H9 (cell line): ENCODE measurements at regions not wholly inside any gene's neighbourhood (a gene's known extent, or its start where the extent isn't known, plus 50 kb on each side); places are given as distances from the start of the nearest gene placed in this dataset.

Experiments
- DNase-seq: peaks from one replicate; pipeline ENCODE4 v3.0.0-alpha.2; 2017
- H2AFZ ChIP-seq: one replicate; pipeline ENCODE4 v1.6.1; 2013; ENCODE audit warnings: mild to moderate bottlenecking, low read length, control low read depth, moderate library complexity
- H2AK5ac ChIP-seq: 2 replicates; pipeline ENCODE4 v1.6.1; 2013; ENCODE audit warnings: low read length, control low read depth, mixed read lengths; ENCODE audit not compliant: insufficient read length
- H2BK120ac ChIP-seq: one replicate; pipeline ENCODE4 v1.6.1; 2013; ENCODE audit warnings: low read depth, mild to moderate bottlenecking, low read length, control low read depth, inconsistent platforms; ENCODE audit not compliant: poor library complexity, severe bottlenecking
- H2BK12ac ChIP-seq: 2 replicates; pipeline ENCODE4 v1.6.1; 2013; ENCODE audit warnings: low read length, control low read depth, mixed read lengths, low read depth; ENCODE audit not compliant: insufficient read length
- H2BK15ac ChIP-seq: 2 replicates; pipeline ENCODE4 v1.6.1; 2013; ENCODE audit warnings: low read depth, low read length, control low read depth
- H2BK20ac ChIP-seq: one replicate; pipeline ENCODE4 v1.6.1; 2013; ENCODE audit warnings: low read depth, mild to moderate bottlenecking, low read length, control low read depth, inconsistent platforms; ENCODE audit not compliant: poor library complexity, severe bottlenecking
- H2BK5ac ChIP-seq: 2 replicates; pipeline ENCODE4 v1.6.1; 2013; ENCODE audit warnings: low read length, control low read depth, mixed read lengths; ENCODE audit not compliant: insufficient read length
- H3K14ac ChIP-seq: 2 replicates; pipeline ENCODE4 v1.6.1; 2013; ENCODE audit warnings: low read length, control low read depth; ENCODE audit not compliant: insufficient read depth
- H3K18ac ChIP-seq: 2 replicates; pipeline ENCODE4 v1.6.1; 2013; ENCODE audit warnings: low read depth, mild to moderate bottlenecking, mixed read lengths, low read length, control low read depth; ENCODE audit not compliant: insufficient read length
- H3K23ac ChIP-seq: 2 replicates; pipeline ENCODE4 v1.6.1; 2013; ENCODE audit warnings: low read length, control low read depth, mixed read lengths, low read depth; ENCODE audit not compliant: insufficient read length
- H3K23me2 ChIP-seq: 2 replicates; pipeline ENCODE4 v1.6.1; 2013; ENCODE audit warnings: low read depth, mild to moderate bottlenecking, mixed read lengths, low read length, control low read depth; ENCODE audit not compliant: insufficient read length, poor library complexity, severe bottlenecking
- H3K27ac ChIP-seq: 2 replicates; pipeline ENCODE4 v1.5.1; 2013; ENCODE audit warnings: low read length, control low read depth, mixed read lengths, low read depth; ENCODE audit not compliant: insufficient read length
- H3K27me3 ChIP-seq: 2 replicates; pipeline ENCODE4 v1.6.1; 2013; ENCODE audit warnings: low read length, control low read depth, inconsistent platforms; ENCODE audit not compliant: insufficient read depth
- H3K4ac ChIP-seq: 2 replicates; pipeline ENCODE4 v1.6.1; 2013; ENCODE audit warnings: low read depth, mild to moderate bottlenecking, control low read depth, inconsistent platforms, low read length, moderate library complexity
- H3K4me1 ChIP-seq: 2 replicates; pipeline ENCODE4 v1.6.1; 2013; ENCODE audit warnings: low read length, control low read depth, inconsistent platforms; ENCODE audit not compliant: insufficient read depth
- H3K4me2 ChIP-seq: 2 replicates; pipeline ENCODE4 v1.6.1; 2013; ENCODE audit warnings: low read length, control low read depth, mixed read lengths; ENCODE audit not compliant: insufficient read length, insufficient read depth
- H3K56ac ChIP-seq: 2 replicates; pipeline ENCODE4 v1.6.1; 2013; ENCODE audit warnings: low read depth, mild to moderate bottlenecking, mixed read lengths, low read length, control low read depth; ENCODE audit not compliant: insufficient read length
- H3K79me1 ChIP-seq: 2 replicates; pipeline ENCODE4 v1.6.1; 2013; ENCODE audit warnings: low read depth, mild to moderate bottlenecking, moderate library complexity, low read length, control low read depth, inconsistent platforms; ENCODE audit not compliant: insufficient read depth, poor library complexity, severe bottlenecking
- H3K79me2 ChIP-seq: 2 replicates; pipeline ENCODE4 v1.6.1; 2013; ENCODE audit warnings: low read length, control low read depth, inconsistent platforms; ENCODE audit not compliant: insufficient read depth
- H3K9ac ChIP-seq: 2 replicates; pipeline ENCODE4 v1.6.1; 2013; ENCODE audit warnings: low read length, control low read depth, mixed read lengths; ENCODE audit not compliant: insufficient read length; ENCODE audit errors: extremely low read depth
- H3K9me3 ChIP-seq: one replicate; pipeline ENCODE4 v1.6.1; 2013; ENCODE audit warnings: low read depth, low read length, inconsistent platforms; ENCODE audit not compliant: control insufficient read depth
- H3T11ph ChIP-seq: one replicate; pipeline ENCODE4 v1.6.1; 2013; ENCODE audit warnings: mild to moderate bottlenecking, low read length, control low read depth, inconsistent platforms
- H4K20me1 ChIP-seq: one replicate; pipeline ENCODE4 v1.6.1; 2013; ENCODE audit not compliant: control insufficient read depth, insufficient read length, insufficient read depth
- H4K5ac ChIP-seq: 2 replicates; pipeline ENCODE4 v1.6.1; 2013; ENCODE audit warnings: low read depth, mild to moderate bottlenecking, mixed read lengths, low read length, control low read depth; ENCODE audit not compliant: insufficient read length
- H4K8ac ChIP-seq: replicated peaks from 2 replicates; pipeline ENCODE4 v1.6.1; 2013; ENCODE audit warnings: low read length, control low read depth, mixed read lengths, low read depth; ENCODE audit not compliant: insufficient read length
- H4K91ac ChIP-seq: 2 replicates; pipeline ENCODE4 v1.6.1; 2013; ENCODE audit warnings: low read depth, mild to moderate bottlenecking, moderate library complexity, mixed read lengths, low read length, control low read depth; ENCODE audit not compliant: insufficient read length
- H3K27ac Mint-ChIP-seq, 3 experiments: 2 replicates in 2 of 3; 3 replicates in 1 of 3; pipeline ENCODE4 v1.8.0; 2020 to 2021; ENCODE audit warnings: mixed read lengths in 3 of 3, mild to moderate bottlenecking in 1 of 3, moderate library complexity in 1 of 3
- H3K27me3 Mint-ChIP-seq: 2 replicates; pipeline ENCODE4 v1.8.0; 2021; ENCODE audit warnings: low read depth, mild to moderate bottlenecking, moderate library complexity, mixed read lengths
- H3K36me3 Mint-ChIP-seq, 3 experiments: 2 replicates in 2 of 3; 3 replicates in 1 of 3; pipeline ENCODE4 v1.8.0; 2020 to 2021; ENCODE audit warnings: low read depth in 3 of 3, mixed read lengths in 3 of 3; ENCODE audit not compliant: insufficient read depth in 1 of 3
- H3K4me1 Mint-ChIP-seq, 2 experiments: 2 replicates each; pipeline ENCODE4 v1.8.0; 2020; ENCODE audit warnings: mixed read lengths in 2 of 2
- H3K4me3 Mint-ChIP-seq, 2 experiments: 2 replicates in 1 of 2; 3 replicates in 1 of 2; pipeline ENCODE4 v1.8.0; 2020 to 2021; ENCODE audit warnings: mild to moderate bottlenecking in 2 of 2, mixed read lengths in 2 of 2, moderate library complexity in 1 of 2
- H3K9me3 Mint-ChIP-seq, 2 experiments: 2 replicates in 1 of 2; 3 replicates in 1 of 2; pipeline ENCODE4 v1.8.0; 2020; ENCODE audit warnings: mild to moderate bottlenecking in 2 of 2, mixed read lengths in 2 of 2, moderate library complexity in 1 of 2
- WGBS: extraction: QIAGEN DNeasy Blood & Tissue Kit; methylation state at CpG from one replicate; pipeline ENCODE4 v1.1.7; 2013; ENCODE audit warnings: missing lambda C conversion rate, low lambda C conversion rate, mixed read lengths; ENCODE audit not compliant: insufficient read length; ENCODE audit errors: extremely low coverage; 5-methylcytosine and 5-hydroxymethylcytosine counted together
- TF ChIP-seq, protein P1 (sequence below): fragments of 200-600 bp; sonication (generic); conservative IDR thresholded peaks from 3 replicates; pipeline ENCODE4 v1.8.0; 2021; ENCODE audit warnings: antibody characterized with exemption, mild to moderate bottlenecking

GRCh38 chr12:75945581-75945980 is 86.0 kb downstream of the PHLDA1 start:
- H3K23ac ChIP-seq = no peak overlapping the region
- peak overlapping the region; percentile 29 for H3K4me2 ChIP-seq
- Mint-ChIP-seq H3K4me3 (no peak overlapping the region), H3K27me3 (no peaks in the 10 kb centered on the region), H3K9me3 (peaks cover 6 to 9% of the 10 kb centered on the region in 2 experiments), H3K36me3 (peaks cover 3 to 10% (median 3%) of the 10 kb centered on the region in 3 experiments), H3K4me1 (peaks cover 26 to 32% of the 10 kb centered on the region in 2 experiments), H3K27ac (peak overlapping the region in 2 of 3 experiments; percentile 91 to 98; a peak in 4 of 7 replicates)
- H4K5ac ChIP-seq = no peak overlapping the region
- H3K79me1 ChIP-seq = no peaks in the 10 kb centered on the region
- no peak overlapping the region for H2BK5ac ChIP-seq
- TF ChIP-seq, protein P1, sequence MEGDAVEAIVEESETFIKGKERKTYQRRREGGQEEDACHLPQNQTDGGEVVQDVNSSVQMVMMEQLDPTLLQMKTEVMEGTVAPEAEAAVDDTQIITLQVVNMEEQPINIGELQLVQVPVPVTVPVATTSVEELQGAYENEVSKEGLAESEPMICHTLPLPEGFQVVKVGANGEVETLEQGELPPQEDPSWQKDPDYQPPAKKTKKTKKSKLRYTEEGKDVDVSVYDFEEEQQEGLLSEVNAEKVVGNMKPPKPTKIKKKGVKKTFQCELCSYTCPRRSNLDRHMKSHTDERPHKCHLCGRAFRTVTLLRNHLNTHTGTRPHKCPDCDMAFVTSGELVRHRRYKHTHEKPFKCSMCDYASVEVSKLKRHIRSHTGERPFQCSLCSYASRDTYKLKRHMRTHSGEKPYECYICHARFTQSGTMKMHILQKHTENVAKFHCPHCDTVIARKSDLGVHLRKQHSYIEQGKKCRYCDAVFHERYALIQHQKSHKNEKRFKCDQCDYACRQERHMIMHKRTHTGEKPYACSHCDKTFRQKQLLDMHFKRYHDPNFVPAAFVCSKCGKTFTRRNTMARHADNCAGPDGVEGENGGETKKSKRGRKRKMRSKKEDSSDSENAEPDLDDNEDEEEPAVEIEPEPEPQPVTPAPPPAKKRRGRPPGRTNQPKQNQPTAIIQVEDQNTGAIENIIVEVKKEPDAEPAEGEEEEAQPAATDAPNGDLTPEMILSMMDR = no peak
- H3K79me2 ChIP-seq = no peaks in the 10 kb centered on the region
- H4K8ac ChIP-seq = no peak overlapping the region
- no peak overlapping the region for H3K9ac ChIP-seq
- no peak overlapping the region for H2BK120ac ChIP-seq
- H3K4ac ChIP-seq = no peak overlapping the region
- H3K14ac ChIP-seq = no peak overlapping the region
- WGBS = no CpG with 5 or more reads among the region's 4 CpGs
- H3K27me3 ChIP-seq = no peaks in the 10 kb centered on the region
- H4K91ac ChIP-seq = peak overlapping the region; percentile 91
- no peak overlapping the region for H3K18ac ChIP-seq
- no peaks in the 10 kb centered on the region for H3K9me3 ChIP-seq
- H3K56ac ChIP-seq = no peak overlapping the region
- H2BK20ac ChIP-seq = no peak overlapping the region
- H4K20me1 ChIP-seq = no peaks in the 10 kb centered on the region
- H3T11ph ChIP-seq = no peak overlapping the region
- H2BK12ac ChIP-seq = no peak overlapping the region
- H2BK15ac ChIP-seq = no peak overlapping the region
- H2AFZ ChIP-seq = no peak overlapping the region
- no peak for DNase-seq
- H2AK5ac ChIP-seq = no peak overlapping the region
- peaks cover 7% of the 10 kb centered on the region; the same call in 1 of the 2 replicates for H3K4me1 ChIP-seq
- no peaks in the 10 kb centered on the region for H3K23me2 ChIP-seq
- H3K27ac ChIP-seq = peak overlapping the region; percentile 97
